ENCODE measurements at regions not wholly inside any gene's neighbourhood (a gene's known extent, or its start where the extent isn't known, plus 50 kb on each side); places are given as distances from the start of the nearest gene placed in this dataset.

GRCh38 chr1:96002201-96002600 is 719.4 kb upstream of the PTBP2 start:
- ChIA-PET CTCF (ENCODE audit: low intra/inter-chr PET ratio, low total read pairs) (no interaction called here), POLR2A (no interaction called here)
- H3K36me3 ChIP-seq (replicated peaks in 1 of 2; ENCODE audit: control insufficient read depth in 1 of 2, insufficient read depth in 2 of 2, low read length in 2 of 2): no peaks in the 10 kb centered on the region
- no peak overlapping the region for H3K4me3 ChIP-seq (replicated peaks in 1 of 3; ENCODE audit: insufficient read depth in 1 of 3, low read depth in 2 of 3, low read length in 3 of 3)
- in situ Hi-C loops (cut with HindIII; ENCODE audit: extremely low pct_ligation_motif_present, low pct_unique_long_range_greater_than_20kb) (no loop called here), intact Hi-C loops (cut with micrococcal nuclease; ENCODE audit: unreplicated experiment) (no loop called here)
- WGBS (ENCODE audit: low lambda C conversion rate): 38% methylated on average over 2 of the region's 2 CpGs
- H3K79me2 ChIP-seq (ENCODE audit: insufficient read depth, low read length): no peaks in the 10 kb centered on the region
- H3K27ac ChIP-seq (ENCODE audit: extremely low read length, insufficient read depth, low read length): no peak overlapping the region
- DNase-seq (ENCODE audit: low spot score): no peak
- no peaks in the 10 kb centered on the region for H3K4me1 ChIP-seq (ENCODE audit: insufficient read depth, low read length)
- BruUV-seq (replicated peaks): no TSS peak
- no peak for ATAC-seq
- no peak overlapping the region for H3K4me2 ChIP-seq (ENCODE audit: low read depth, low read length)
- H3K9me3 ChIP-seq (ENCODE audit: low read length): no peaks in the 10 kb centered on the region; the same call in 1 of the 2 replicates
- no peak for FAIRE-seq
- TF ChIP-seq ZBTB7B (CRISPR knock-in tag; IDR thresholded peaks at IDR 0.05) (no peak), ZNF354B (CRISPR knock-in tag; IDR thresholded peaks at IDR 0.05) (no peak), NR2C2 (CRISPR knock-in tag; IDR thresholded peaks at IDR 0.05; ENCODE audit: borderline replicate concordance) (no peak), HMG20A (CRISPR knock-in tag; IDR thresholded peaks at IDR 0.05; ENCODE audit: borderline replicate concordance) (no peak), ZNF556 (CRISPR knock-in tag; IDR thresholded peaks at IDR 0.05; ENCODE audit: borderline replicate concordance) (no peak), ZNF549 (CRISPR knock-in tag; IDR thresholded peaks at IDR 0.05) (no peak), SP1 (IDR thresholded peaks at IDR 0.05) (no peak), SP1 (CRISPR knock-in tag; IDR thresholded peaks at IDR 0.05) (no peak), ZBTB20 (CRISPR knock-in tag; IDR thresholded peaks at IDR 0.05; ENCODE audit: borderline replicate concordance, low read depth) (no peak), ARHGAP35 (CRISPR knock-in tag; IDR thresholded peaks at IDR 0.05; ENCODE audit: borderline replicate concordance) (no peak), FOSL1 (CRISPR knock-in tag; IDR thresholded peaks at IDR 0.05; ENCODE audit: borderline replicate concordance) (no peak)
- TF ChIP-seq, protein P1, sequence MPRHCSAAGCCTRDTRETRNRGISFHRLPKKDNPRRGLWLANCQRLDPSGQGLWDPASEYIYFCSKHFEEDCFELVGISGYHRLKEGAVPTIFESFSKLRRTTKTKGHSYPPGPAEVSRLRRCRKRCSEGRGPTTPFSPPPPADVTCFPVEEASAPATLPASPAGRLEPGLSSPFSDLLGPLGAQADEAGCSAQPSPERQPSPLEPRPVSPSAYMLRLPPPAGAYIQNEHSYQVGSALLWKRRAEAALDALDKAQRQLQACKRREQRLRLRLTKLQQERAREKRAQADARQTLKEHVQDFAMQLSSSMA (CRISPR knock-in tag; IDR thresholded peaks at IDR 0.05): no peak
- no peaks in the 10 kb centered on the region for H4K20me1 ChIP-seq (ENCODE audit: insufficient read depth, low read length)
- H3K27me3 ChIP-seq (ENCODE audit: control insufficient read depth in 1 of 2, insufficient read depth in 2 of 2, low read length in 2 of 2): no peaks in the 10 kb centered on the region
- H3K9ac ChIP-seq (ENCODE audit: insufficient read depth, low read depth, low read length): no peak overlapping the region
- no peak overlapping the region for H2AFZ ChIP-seq (ENCODE audit: low read length)
